SK-N-MC (cell line): ENCODE measurements at regions not wholly inside any gene's neighbourhood (a gene's known extent, or its start where the extent isn't known, plus 50 kb on each side); places are given as distances from the start of the nearest gene placed in this dataset.

Experiments used
- EZH2 ChIP-seq: fragments of 200-600 bp; sonication (generic); IDR thresholded peaks from one replicate; pipeline ENCODE4 v1.6.1; 2017; ENCODE audit warnings: antibody characterized with exemption
- FOXP2 ChIP-seq: optimal IDR thresholded peaks from 2 replicates; pipeline ENCODE3; 2011; ENCODE audit warnings: mild to moderate bottlenecking, moderate library complexity; ENCODE audit not compliant: insufficient read depth; ENCODE audit errors: extremely low read length, control extremely low read depth
- POLR2AphosphoS5 ChIP-seq: IDR thresholded peaks from 2 replicates; pipeline ENCODE4 v1.6.1; 2012; ENCODE audit warnings: mild to moderate bottlenecking, low read depth, low read length, borderline replicate concordance

DNA sequence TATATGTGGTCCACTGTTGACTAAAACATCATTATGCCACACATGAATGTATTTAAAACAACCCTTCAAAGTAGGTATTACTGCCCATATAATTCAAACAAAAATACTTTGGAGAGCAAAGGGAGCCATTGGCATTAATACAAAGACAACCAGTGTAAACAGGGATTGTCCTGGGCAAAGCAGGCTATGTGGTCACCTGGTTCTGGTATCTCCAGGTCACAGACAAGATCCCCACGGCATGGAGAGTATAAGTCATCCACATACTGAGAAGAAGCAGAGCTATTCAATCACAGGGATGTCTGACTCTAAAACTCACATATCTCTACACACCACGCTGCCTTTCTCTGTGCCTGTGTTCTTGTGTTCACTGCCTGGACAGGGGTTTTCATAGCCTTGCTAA, 81.4 kb upstream of the BZW1 start:
- TF ChIP-seq EZH2 (no peak), POLR2AphosphoS5 (no peak), FOXP2 (no peak)
